Inflammatory macrophage (primary cell): ENCODE measurements at regions not wholly inside any gene's neighbourhood (a gene's known extent, or its start where the extent isn't known, plus 50 kb on each side); places are given as distances from the start of the nearest gene placed in this dataset.

Experiments used
- DNase-seq, 2 donors: peaks; one replicate each; pipeline ENCODE4 v3.0.0-alpha.2; 2020 to 2022

DNA sequence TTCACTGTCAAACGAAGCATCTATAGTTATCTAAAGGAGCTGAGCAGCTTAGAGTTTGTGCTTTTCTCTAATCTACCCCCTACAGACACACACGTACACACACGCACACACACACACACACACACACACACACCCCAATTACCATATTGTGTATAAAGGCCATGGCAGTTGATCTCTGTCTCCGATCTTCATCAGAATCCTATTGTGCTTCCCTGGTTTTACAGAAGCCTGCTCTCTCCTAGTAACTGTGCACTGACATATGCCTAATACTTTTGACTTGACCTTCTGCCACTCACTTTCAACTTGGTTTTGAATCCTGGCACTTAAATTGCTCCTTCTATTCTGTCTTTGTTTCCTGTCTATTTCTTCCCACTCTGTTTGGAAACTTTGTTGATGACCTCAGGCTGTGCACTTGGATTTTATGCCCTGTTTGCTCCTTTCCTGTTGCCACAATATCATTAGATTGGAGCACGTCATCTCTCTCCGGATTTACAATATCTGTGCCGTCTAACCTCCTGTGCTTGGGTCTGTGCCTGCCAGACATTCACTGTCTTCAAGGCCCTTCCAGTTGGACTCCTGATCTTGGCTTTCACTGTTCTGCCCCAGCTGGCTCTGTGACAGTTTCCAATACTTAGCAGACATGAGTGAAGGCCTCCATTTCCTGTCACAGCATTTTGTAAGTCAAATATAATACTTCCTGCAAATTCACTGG lies 928.1 kb downstream of the FAT4 start:
- DNase-seq = no peak

DNA sequence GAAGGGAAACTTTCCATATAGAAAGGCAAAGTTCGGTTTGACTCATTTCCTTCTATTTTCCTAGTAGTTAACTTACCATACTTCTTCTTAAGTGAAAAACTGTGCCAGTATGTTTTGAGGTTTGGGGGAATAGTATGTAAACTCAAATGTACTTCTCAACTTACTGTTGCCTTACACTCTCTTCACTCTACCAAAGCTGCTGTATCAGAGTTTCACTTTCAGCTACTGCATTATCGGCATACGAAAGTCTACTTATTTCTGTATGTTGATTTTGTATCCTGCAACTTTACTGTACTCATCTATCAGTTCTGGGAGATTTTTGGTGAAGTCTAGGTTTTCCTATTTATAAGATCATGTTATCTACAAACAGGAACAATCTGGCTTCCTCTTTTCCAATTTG lies 932.7 kb downstream of the FAT4 start:
- DNase-seq = no peak

- DNase-seq = no peak
Measured at GRCh38 chr4:126250006-126250405, 935.3 kb downstream of the FAT4 start.

DNA sequence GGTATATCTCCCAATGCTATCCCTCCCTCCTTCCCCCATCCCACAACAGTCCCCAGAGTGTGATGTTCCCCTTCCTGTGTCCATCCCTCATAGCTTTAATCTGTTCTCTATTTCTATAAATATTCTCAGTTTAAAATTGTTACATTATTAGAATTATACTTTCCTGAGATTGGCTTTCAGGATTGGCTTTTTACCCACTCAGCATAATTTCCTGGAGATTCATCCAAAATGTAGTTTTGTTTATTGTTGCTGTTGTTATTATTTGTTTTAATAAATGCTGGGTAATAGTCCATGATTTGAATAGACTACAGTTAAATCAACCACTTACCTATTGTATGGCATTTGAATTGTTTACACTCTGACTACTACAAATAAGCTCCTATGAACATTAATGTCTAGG lies 936.4 kb downstream of the FAT4 start:
- no peak for DNase-seq

- no peak for DNase-seq
Measured at GRCh38 chr4:126262665-126263064, 947.9 kb downstream of the FAT4 start.

DNA sequence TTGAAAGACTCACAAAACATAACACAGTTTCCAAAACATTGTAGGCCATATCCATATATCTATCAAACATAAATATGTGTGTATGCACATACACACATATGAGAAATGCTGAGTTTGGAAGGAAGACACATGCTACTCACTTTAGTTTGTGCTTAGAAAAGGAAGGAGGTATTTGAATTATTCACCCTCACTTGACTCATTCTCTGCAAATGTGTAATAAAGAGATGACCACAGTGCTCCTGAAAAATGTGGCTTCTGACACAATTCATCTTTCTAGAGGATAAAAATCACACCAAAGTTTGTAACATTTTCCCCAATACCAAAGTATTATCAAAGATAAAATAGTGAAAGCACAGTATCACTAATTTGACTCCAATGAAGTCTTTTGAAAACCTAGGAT lies 950.1 kb downstream of the FAT4 start:
- no peak for DNase-seq

DNA sequence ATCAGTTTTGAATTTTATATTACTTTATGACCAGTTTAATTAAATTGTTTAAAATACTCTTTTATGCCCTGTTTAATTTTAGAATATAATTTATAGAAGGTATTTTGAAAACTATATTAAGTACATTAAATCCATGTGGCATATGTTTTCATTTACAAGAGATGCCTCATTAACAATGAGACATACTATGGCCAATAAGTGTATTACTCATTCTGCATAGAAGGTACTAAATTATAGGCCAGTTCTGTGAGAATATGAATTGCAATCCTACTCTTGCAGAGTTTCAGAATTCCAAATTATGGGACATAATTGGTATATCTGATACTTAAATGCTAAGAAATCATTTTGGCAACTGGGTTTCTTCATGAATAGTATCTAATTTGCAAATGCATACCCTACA lies 951.1 kb downstream of the FAT4 start:
- DNase-seq = no peak

- DNase-seq = no peak
Measured at GRCh38 chr4:126267689-126268088, 952.9 kb downstream of the FAT4 start.

- no peak for DNase-seq
Measured at GRCh38 chr4:126268106-126268505, 953.4 kb downstream of the FAT4 start.

GRCh38 chr4:126269106-126269505 lies 954.4 kb downstream of the FAT4 start:
- DNase-seq = no peak

- no peak for DNase-seq
Measured at GRCh38 chr4:126271292-126271691, 956.5 kb downstream of the FAT4 start.

DNA sequence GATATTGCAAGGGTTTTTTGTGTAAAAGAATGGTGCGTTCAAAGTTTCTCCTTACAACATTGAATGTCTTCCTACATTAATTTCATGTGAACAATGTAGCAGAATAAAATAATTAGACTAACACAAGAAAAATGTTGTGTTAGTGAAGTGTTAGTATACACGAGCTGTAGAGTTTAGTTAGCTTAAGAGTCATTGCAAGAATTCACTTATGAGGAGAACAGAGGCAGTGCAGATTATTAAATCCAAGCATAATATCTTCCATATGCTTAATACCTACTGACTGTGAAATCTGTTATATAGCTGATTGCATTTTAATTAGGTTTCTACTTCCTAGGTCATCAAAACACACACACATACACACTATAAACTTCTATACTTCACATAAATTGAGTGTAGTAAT lies 959.0 kb downstream of the FAT4 start:
- no peak for DNase-seq

GRCh38 chr4:126291886-126292285 lies 977.1 kb downstream of the FAT4 start:
- DNase-seq = no peak

DNA sequence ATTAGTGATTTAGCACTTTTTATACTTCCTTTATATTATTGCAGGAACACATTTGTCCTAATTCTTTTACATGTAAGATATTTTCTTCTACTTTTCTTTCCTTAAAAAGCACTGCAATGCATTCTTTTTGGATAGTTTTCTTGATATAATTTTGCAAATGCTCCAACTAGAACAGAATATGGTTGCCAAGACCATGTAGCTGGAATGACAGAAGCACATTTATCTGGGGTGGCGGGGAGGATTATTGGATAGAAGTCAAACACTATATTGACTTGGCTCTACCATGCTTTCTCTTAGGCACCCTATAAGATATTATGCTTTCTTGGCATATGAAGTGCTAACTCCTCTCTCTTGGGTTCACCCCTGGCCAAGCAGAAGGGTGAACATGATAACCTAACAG lies 983.5 kb downstream of the FAT4 start:
- no peak for DNase-seq

- DNase-seq = no peak
Measured at GRCh38 chr4:126306152-126306869, 991.6 kb downstream of the FAT4 start.

DNA sequence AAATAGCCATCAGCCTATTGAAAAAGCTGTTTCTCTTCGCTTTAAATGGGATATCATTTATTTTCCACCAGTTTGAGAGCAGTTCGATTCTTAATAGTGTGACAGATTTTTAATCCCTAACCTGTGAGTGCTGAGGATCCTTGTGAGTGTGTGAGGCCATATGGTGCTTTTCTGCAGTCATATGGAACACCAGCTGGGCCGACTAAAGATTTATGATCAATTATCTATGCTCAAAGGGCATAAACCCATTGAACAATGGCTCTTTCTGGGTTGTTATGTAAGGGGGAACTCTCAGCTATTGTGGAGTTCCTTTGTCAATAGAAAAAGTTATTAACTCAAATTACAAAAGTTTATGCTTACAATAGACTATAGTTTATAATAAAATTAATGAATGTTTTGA lies 1003.6 kb downstream of the FAT4 start:
- no peak for DNase-seq

GRCh38 chr4:126328914-126329313 lies 1014.2 kb downstream of the FAT4 start:
- no peak for DNase-seq

DNA sequence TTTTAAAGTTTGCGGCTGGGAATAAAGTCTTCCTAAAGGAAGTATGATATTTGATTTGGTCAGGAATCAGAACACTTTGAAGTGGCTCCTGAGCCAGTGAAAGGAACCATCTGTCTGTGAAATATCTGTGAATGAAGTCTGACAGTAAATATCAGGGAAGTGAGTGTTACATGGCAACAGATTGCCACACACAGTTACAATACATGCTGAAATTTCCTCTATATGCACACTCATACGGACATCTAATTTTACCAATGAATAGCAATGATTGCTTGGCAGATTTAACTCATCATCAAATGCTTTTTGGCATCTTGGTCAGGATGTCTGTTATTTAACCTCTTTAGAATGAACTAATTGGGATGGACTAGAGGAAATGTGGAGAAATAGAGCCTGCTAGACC lies 1023.8 kb downstream of the FAT4 start:
- no peak for DNase-seq

DNA sequence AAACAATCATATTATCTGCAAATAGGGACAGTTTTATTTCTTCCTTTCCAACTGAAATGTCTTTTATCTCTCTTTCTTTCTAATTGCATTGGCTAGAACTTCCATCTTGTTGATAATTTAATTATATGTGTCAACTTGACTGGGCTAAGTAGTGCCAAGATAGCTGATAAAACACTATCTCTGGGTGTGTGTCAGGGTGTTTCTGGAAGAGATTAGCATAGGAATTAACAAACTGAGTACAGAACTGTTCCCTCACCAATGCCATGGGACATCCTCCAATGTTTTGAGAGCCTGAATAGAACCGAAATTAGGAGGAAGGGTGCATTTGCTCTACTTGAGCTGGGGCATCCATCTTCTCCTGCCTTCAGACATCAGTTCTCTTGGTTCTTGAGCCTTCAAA lies 1027.2 kb downstream of the FAT4 start:
- no peak for DNase-seq

- DNase-seq = no peak
Measured at GRCh38 chr4:126344472-126344871, 1029.7 kb downstream of the FAT4 start.

DNA sequence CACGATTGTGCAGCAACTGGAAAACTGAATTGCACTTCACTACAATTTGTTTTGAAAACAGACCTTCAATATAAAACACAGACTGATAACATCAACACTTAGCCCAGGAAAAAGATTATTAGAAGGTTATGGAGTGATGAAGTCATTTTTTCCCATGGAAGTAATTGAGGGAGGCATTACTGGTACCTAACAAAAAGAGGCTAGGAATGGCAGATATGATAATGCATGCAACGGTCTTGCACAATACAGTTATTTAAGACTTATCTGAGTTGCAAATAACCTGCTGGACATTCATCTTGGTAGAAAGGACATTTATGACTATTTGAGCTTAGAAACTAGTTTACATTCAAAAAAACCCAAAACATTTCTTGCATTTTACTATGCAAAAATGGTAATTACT lies 1031.9 kb downstream of the FAT4 start:
- no peak for DNase-seq

DNA sequence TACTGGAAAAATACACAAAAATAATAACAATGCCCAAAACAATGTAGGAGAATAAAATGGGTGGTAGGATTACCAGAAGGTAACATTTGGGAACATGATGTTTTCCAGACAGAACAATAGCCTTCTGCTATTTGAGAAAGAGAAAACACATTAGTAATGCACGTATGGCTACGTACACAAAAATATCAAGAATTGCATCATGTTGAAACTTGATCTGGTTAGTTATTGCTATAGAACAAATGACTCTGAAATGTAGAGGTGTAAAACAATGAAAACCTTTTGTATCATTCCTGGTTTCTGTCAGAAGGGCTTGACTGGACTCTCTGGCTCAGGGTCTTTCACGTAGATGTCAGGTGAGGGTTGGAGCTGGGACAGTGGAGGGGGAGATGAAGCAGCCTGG lies 1040.0 kb downstream of the FAT4 start:
- DNase-seq = no peak

GRCh38 chr4:126358041-126358440 lies 1043.3 kb downstream of the FAT4 start:
- no peak for DNase-seq

- no peak for DNase-seq
Measured at GRCh38 chr4:126361287-126361686, 1046.5 kb downstream of the FAT4 start.
